ENCODE measurements at regions not wholly inside any gene's neighbourhood (a gene's known extent, or its start where the extent isn't known, plus 50 kb on each side); places are given as distances from the start of the nearest gene placed in this dataset.

DNA sequence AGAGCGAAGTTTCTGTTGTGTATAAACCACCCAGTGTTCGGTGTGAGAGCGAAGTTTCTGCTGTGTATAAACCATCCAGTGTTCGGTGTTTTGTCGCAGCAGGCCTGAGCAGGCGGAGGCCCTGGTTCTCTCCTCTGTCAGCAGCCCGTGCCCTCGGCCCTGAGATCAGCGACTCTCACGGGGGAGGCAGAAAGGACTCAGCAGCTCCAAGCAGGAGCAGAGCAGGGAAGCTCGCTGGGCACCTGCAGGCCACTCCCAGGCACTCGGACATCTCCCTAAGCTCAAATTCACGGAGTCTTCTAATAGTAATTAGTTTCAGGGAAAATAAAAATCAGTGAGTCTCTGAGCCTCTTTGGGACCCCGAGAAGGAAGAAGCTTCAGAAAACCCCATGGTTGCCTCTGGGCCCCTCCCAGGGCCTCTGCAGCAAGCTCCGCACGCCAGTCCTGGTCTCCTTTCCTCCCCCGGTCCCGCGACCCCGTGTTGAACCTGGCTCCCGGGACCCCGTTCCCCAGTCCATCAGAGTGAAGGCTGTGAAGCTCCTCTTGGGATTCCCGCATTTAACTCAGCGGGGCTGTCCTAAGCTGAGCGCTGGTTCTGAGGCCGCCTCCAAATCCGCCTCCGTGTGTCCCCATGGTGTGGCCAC, 81.9 kb upstream of the ADAMTS2 start:
- no peak for DNase-seq

DNA sequence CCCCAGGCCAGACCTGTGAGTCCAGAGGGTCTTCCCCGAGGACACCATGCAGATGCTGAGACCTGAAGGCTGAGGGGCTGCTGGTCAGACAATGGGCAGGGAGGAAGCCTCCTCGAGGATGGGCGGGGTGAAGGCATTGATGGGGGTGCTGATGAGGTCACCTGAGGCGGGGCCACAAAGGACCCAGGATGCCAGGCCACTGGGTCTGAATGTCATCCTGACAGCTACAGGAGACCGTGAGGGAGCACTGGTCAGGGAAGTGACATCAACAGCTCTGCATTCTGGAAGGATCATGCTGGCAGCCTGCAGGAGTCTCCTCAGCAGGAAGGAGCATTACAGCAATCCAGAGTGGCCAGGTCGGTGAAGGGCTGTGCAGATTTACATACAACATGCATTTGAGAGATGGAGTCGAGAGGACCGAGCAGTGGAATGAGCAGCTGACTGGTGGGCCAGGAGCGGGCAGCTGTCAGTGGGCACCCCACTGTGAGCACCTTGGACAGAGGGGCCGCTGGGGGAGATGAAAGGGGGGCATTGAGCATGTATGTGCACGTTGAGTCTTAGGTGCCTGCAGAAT, 77.7 kb upstream of the ADAMTS2 start:
- DNase-seq: no peak

DNA sequence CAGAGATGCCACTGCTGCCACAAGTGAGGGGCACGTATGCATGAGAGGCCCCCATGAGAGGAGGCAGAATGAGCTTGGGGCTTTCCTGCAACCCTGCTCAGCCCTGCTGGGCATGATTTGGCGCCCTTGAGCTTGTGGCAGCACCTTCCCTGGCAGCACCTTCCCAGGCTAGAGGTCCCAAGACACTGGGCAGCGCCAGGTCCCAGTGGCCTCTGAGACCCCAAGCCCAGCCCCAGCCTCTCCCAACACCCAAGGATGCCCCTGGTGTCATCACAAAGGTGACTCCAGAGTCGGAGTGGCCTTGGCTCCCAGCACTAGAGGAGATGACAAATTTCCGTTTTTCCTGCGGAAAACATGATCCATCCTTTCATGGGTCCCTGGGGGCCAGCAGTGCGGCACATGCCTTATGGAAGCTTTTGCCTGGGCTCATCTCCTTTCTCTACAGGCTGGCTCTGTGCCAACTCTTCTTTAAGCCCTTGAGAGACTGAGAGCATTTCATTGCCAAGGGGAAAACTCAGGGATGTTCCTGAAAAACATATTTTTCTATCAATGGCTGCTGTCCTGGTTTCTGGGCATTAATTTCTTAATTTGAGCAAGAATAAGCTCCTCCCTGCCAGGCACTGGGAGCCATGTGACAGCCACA, 77.1 kb upstream of the ADAMTS2 start:
- DNase-seq: no peak

DNA sequence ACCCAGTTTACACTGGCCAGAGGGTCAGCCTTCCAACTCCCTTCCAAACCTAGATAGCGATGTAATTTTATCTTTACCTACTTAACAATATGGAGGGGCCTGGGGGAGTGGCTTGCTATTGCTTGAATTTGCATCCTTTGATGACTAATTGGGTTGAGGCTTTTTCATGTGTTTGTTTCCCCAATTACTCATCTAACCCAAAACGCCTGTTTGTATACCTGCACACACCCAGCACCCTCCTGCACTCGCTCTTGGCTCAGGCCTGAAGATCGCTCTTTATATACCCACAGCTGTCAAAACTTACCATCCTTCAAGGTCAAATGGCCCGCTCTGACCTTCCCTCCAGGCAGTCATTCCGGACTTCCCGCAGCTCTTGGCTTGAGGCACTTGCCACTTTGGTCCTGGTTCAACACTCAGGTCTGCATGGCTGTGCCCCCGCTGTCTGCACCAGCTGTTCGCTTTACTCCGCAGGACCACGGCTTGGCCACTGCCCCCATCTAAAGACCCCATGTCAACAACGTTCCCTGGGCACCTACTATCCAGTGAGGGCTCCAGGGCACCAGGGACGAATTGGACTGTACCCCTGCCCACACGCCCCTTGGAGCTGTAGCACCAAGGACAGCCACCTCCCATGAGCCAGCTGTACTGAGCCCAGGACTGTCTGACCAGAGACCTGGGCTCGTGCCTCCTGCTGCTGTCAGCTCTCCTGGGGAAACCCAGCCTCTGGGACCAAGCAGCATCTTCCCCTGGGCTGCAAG, 76.1 kb upstream of the ADAMTS2 start:
- no peak for DNase-seq

DNA sequence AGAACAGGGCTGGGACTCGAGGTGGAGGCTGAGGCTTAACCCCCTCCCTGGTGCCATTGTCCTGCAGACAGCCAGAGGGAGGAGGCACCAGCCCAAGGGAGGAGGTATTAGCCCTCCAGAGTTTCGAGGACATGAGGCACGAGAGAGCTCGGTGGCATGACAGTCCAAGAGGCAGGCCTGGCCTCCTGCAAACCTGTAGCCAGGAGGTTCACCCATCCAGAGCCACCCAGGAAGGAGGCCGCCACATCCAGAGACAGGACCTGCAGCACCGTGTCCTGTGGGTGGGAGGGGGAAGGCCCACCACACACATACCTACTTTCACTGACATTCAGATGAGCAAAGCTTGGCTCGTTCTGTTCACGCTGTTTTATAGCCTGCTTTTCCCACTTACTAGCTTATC, 75.2 kb upstream of the ADAMTS2 start:
- no peak for DNase-seq

DNA sequence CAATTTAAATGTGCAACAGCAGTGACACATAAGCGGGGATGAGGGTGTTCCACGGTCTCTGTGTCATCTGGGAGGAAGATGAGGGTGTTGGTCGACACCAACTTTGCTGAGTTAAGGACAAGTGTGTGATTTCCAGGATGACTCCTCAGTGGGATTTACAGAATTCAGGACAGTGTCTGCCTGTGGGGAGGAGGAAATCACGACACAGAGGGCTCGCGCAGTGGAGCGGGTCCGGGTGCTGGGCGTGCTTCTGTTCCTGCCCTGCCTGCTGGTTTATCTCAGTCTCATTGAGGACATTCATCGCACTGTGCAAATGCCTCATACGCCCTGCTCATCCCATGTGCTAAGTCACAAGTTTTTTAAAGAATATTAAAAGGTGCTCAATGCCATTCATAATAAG, 73.7 kb upstream of the ADAMTS2 start:
- DNase-seq: no peak

DNA sequence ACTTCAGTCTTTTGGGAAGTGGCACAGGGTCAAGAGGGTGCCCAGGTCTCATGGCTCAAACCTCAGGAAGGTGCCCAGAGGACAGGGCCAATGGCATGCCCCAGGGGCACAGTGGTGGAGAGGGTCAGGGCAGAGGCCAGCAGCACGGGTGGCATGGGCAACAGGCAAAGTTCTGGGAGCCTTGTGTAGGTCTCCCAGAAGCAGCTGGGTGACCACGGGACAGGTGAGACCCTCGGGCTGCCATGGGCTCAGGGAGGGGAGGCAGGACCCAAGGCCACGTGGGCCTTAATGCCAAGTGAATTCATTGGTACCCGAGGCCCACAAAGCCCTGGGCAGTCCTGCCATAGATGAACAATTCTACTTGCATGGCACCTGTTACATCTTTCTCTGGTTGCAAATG, 72.4 kb upstream of the ADAMTS2 start:
- DNase-seq: no peak

DNA sequence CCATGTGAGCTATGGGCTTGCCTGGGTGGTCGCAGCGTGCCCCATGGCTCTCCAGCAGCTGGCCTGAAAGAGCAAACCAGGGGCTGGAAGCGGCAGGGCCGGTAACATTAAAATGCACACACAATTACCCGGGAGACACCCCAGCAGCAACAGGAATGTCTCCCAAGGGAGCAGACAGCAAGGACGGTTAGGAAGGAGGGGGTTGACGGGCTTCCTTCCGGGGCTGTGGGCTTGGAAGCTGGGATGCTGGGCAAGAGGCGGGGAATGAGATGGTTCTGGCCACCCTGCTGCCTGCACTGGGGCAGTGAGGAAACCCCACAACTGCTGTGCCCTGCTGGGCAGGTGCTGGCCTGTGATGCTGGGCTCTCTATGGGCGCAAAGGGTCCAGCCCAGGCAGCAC, 71.8 kb upstream of the ADAMTS2 start:
- no peak for DNase-seq

DNA sequence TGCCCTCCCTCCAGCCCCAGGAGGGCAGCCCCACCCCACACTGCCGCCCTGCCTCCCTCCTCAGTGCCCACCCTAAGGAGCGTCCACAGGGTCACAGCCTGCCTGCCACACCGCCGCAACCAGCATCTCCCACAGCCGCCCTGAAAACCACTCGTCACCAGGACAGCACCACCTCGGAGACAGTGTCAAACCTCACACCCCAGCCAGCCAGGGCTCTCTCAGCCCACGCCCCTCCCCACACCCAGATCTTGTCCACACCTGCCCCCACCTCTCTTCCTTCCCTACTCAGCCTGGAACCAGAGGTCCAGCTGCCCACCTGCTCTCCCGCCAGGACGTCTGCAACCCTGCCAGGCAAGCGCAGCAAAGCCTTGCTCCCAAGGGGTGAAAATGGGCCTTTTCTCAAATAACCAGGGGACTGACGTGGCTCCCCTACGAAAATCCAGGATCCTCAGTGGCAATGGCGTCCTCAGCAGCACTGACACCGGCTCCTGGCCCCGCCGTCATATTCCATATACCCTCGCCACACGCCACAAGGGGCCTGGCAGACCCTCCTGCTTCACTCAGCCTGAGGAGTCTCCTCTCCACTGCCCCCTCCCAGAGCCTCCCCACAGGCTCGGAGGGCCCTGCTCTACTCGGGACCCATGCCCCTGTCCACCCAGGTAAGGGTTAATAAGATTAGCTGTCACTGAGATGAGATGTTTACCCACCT, 71.0 kb upstream of the ADAMTS2 start:
- peak in 1 of 2 experiments; percentile 10 for DNase-seq

DNA sequence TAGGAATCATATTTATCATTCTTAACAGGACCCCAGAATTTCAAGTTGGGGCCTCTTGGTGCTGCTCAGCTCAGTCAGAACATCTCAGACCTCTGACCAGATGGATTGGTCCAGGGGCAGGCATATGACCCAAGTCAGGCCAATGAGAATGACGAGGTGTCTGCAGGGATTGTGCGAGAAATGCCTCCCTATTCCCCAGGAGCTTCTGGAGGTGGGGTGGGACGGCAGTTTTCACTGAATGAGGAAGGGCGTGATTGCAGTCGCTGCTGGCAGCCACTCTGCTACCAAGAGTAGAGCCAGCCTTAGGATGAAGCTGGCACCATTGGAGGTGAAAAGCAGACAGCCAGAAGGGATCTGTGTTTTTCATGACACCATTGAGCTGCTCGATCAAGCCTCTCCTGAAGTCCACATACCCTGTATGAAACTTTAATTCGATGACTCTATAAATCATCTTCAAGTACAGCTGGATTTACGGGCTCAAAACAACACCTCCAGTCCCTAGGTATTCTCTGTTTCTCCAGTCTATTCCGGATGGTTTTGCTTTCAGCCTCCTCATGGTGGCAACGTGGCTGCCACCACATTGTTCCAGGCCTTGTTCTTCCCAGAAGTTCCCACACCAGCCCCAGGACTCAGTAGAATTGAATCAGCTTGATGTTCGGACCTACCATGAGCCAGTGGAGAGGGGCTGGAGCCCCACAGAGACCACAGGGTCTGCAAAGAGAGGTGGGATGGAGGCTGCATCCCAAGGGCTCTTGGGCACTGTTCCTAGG, 70.2 kb upstream of the ADAMTS2 start:
- DNase-seq: no peak

DNA sequence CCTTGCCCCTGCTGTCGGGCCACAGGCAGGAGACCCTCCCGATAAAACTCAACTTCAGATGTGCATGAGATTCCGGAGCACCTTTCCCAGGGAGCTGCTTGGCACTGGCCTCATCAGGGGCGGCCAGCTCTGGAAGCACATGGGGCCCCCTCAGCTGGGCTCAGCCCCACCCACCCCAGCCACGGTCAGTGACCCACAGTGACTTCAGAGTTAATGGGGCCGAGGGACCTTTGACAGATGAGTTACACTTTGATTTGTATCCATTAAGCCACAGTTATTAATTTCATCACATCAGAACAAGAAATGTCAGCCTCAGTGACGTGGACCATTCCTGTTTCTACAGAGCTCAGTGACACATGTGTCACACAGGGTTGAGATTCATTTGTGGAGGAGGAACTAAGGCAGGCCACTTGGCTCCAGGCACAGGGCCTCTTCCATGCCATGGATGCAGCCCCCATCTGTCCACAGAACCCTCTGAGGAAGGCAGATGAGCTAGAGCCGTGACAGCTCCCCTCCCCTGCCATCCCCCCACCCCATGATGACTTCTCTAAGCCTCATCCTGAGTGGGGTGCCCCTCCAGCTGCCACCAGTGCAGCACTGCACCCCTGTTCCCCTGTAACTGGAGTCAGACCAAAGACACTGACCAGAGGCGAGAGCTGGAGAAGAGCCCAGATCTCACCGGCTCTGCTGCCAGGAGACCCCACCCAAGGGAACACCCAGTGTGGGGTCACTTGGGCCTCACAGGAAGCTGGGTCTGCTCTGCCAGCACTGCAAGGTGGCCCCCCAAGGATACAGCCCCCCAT, 69.4 kb upstream of the ADAMTS2 start:
- DNase-seq: peak; percentile 6 to 7

DNA sequence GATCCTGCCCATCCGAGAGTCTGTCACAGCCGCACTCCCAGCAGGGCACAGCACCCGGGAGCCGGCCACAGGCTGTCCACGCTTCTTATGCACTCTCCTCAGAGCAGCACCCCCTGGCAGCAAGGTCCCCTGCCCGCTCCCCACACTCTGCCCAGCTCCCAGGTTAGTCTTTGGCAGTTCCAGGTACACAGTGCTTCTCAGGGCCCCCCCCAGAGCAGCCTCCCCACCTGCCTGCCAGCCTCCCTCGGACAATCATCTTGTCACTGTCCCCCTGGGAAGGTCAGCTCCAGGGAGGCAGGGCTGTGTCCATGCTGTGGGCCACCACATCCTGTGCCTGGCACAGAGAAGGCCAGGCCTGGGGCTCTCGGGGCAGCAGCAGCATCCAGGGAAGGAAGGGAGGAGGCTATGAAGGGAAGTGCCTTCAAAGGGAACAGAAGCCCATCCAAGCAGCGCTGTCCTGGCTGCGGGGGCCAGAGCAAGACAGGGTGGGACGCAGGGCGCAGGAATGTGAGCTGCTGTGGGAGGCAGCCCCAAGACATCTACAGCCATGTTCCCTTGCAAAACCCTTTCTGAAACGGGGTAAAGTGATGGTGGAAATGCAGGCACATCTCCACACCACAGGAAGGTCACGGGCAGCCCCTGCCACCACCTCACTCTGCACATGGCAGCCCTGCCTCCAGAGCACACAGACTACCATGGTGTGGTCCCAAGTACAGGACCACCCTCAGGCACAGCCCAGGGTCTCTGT, 68.6 kb upstream of the ADAMTS2 start:
- DNase-seq: no peak

DNA sequence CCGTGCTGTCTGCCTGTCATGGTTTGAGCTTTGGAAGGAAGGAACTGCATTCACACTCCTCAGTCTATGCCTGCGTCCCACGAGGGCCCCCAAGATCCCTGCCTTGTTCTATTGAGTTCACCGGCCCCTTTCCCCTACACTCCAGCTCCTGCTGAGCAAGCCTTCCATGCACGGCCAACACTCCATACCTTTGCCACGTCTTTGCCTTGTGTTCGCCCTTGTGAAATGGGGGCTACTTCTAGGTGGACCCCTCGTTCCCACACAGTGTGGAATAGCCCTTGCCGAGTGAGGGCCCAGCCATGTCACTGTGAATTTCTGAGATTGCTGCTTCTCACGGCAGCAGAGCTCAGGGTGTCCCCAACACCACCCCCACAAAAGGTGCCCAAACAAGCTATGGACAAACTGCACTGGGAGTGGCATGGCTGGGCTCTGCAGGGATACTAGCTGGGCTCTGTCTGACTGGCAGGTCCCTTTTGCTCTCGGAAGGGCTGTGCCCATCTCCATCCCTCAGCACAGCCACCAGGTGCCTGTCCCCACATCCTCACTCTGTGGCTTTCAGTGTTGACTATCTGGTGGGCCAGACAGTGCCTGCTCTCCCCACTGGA, 67.9 kb upstream of the ADAMTS2 start:
- no peak for DNase-seq

DNA sequence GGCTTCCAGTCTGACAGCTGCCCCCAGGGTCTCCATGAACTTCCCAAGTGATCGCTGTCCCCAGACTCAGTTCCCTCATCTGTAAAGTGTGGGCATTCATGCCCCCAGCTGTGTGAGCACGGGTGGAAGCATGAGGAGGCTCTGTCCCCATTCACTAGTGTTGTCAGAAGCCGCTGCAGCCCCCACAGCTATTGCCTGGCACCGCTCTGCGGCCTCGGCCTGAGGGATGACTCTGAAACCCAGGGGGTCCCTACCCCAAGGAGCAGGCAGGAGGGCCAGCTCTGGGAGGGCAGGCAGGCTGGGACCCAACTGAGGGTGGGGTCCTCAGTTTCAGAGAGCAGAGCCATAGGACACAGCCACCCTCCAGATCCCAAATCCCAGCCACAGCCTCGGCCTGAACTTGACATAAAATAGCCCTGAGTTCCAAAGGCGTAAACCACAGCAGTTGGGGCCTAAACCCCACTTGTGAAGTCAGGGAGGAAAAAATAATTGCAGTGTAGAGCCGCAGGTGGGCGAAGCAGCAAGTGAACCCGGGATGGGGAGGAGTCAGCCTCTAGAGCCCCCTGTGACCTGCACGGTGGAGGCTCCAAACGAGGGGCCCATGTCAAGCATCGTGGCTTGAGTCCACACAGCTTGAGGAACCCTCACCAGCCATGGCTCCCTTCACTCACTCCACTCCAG, 66.0 kb upstream of the ADAMTS2 start:
- no peak for DNase-seq

DNA sequence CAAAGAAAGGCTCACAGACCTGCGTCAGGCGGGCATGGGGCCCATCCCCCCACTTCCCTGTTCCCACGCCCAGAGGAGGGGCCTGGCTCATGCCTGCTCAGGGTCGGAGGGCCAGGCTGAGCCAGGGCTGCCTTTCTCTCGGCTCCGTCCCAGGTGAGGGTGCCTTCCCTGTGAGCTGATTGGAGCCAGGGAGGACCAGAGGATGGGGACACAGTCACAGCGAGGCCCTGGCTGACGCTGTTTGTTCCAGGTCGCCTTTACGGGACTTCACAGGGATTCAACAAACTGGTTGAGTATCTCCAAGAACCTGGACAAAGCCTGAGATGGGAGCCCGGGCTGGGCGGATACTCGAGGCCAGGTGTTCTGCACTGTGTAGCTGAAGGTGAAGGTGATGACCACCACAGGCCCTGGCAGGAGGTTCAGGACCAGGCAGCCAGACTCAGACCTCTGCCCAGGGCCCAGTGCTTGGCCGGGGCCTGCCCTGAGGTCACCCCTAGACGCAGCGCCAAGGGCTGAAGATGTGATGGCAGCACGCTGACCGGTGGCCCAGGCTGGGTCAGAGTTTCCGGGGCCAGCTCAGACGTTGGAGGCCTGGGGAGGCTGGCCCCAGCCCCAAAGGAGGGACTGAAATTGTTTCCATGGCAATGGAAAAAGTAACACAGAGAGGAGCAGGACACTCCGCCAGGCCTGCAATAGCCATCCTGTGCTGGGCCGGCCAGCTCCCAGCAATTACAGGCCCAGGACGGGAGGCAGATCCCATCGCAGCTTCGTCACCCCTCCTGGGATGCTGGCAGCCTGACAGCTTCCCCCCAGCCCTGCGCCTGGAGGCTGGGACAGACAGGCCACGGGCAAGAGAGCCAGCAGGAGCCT, 65.3 kb upstream of the ADAMTS2 start:
- no peak for DNase-seq

DNA sequence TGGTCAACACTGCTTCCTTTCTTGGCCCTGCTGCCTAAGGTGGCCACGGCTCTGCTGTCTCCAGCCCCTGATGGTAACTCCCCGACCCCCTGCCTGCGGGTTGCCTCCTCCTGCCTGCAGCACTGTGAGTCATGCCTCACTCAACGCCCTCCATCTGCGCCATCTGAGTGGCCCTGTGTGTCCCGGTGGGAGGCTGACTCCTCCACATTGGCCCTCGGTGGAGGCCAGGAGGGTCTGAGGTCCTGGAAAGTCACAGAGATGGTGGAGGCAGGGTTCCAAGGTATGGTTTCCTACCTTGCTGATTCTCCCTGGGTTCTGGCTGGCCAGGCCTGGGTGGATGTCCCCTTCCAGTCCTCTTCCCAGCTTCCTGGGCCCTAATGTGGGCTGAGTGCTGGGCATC, 64.5 kb upstream of the ADAMTS2 start:
- DNase-seq: no peak

DNA sequence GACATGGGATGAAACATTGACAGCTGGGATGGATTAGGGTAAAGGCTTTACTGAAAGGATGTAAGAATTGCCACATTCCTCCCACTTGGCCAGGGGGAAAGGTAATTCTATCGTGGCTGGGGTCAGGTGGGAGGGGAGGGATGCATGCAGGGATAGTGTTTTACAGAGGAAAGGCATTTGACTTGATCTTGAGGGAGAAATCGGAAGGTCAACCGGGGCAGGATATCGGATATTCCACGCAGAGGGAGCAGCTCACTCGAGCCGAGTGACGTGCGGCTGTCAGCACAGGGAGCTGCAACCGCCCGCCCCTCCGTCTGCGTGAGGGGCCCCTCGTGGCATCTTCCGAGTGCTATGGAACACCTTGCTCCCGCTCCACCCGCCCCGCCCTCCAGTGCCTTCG, 63.4 kb upstream of the ADAMTS2 start:
- DNase-seq: no peak

All from activated T-cell treated with anti-CD3 and anti-CD28 coated beads, Interleukin-2, amount 50 U/mL, for 48 hours (primary cell).